AG09319 (cell line): ENCODE measurements at regions not wholly inside any gene's neighbourhood (a gene's known extent, or its start where the extent isn't known, plus 50 kb on each side); places are given as distances from the start of the nearest gene placed in this dataset.

Experiments used
- DNase-seq: peaks from one replicate; pipeline ENCODE4 v3.0.0-alpha.2; 2010; ENCODE audit warnings: low read depth; ENCODE audit errors: extremely low read depth
- CTCF ChIP-seq: IDR thresholded peaks from 2 replicates; pipeline ENCODE4 v1.5.1; 2011; ENCODE audit warnings: low read depth, mild to moderate bottlenecking, inconsistent platforms, low read length, moderate library complexity

DNA sequence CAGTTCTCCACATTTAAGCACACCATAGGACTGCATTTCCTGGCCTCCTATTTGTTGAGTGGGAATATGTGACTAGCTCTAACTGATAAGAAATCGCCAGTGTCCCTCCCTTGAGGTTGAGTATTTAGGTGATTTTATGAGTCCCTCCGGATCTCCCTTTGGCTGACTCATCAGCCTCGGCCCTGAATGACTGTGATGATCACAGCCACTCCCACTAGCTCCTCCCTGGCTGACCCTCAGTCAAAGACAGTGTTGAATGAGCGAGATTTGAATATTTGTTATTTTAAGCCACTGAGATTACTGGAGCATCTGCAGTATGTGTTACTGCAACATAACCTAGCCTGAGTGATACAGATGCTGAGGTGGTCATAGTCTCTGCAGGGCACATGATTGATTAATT, 515.3 kb downstream of the EPHB1 start:
- TF ChIP-seq CTCF = no peak
- DNase-seq = no peak

DNA sequence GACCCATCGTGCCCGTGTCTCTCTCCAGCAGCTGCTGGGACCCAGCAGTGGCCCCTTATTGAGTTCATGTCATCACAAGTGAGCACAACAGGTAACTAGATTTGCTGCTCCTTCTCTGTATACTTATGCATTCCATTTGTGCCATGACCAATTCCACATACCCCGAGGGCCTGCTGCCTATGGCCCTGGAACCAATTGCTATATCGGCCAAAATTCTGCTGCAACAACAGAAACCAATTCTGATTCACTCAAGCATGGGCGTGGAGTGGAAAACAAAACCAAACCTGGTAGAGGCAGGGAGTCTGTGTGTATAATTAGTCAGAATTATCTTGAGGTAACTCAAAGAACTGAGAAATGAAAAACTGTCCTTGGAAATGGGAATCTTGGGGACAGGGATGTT, 516.6 kb downstream of the EPHB1 start:
- DNase-seq = no peak
- TF ChIP-seq CTCF = no peak

DNA sequence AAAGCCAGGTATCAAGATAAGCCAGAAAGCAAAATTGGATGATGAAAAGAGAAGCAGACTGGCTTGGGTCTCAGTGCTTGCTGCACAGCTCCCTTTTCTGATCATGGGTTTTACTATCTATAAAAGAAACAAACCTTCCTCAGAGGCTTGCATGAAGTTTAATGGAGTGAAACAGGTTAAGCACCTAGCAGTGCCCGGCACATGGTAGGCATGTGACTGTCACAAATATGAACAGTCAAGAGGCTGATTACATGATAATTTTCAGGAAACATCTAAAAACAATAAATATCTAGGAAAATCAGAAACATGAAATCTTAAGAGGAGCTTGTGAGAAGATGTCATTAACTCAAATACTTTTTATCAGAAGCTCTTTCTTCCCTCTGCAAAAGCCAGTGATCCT, 519.2 kb downstream of the EPHB1 start:
- DNase-seq = no peak
- TF ChIP-seq CTCF = no peak

DNA sequence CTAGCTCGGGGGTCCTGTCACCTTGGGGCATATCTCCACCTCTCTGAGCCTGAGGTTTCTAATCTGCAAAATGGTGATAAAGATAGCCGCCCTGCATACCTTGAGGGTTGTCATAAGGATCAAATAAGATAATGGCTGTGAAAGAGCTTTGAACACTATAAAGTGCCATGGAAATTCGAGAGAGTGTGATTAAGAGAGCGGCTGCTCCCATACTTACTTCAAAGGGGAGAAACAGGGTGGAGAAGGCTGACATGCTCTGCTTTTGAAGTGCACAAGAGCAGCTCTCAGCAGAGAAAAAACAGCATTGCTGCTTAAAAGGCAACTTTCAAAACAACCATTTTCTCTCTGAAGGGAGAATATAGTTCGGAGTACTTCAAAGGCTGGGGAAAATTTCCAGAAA, 529.2 kb downstream of the EPHB1 start:
- TF ChIP-seq CTCF = no peak
- no peak for DNase-seq

DNA sequence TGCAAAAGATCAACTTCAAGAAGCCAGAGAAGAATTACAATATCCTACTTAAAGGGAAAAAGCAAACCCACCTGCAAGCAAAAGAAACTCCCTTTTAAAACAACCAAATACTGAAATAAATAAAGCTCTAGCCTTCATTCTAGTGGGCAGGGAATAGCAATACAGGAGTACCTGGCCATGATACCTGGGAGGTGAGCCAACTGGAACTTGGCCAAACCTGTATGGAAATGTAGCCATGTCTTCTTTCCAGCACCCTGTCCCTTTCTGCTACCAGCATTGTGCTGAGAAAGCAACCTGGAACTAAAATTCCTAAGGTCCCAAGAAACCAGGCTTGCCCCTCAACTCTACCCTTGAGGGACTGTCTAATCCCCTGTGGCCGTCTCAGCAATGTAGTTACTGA, 530.0 kb downstream of the EPHB1 start:
- TF ChIP-seq CTCF = no peak
- no peak for DNase-seq

DNA sequence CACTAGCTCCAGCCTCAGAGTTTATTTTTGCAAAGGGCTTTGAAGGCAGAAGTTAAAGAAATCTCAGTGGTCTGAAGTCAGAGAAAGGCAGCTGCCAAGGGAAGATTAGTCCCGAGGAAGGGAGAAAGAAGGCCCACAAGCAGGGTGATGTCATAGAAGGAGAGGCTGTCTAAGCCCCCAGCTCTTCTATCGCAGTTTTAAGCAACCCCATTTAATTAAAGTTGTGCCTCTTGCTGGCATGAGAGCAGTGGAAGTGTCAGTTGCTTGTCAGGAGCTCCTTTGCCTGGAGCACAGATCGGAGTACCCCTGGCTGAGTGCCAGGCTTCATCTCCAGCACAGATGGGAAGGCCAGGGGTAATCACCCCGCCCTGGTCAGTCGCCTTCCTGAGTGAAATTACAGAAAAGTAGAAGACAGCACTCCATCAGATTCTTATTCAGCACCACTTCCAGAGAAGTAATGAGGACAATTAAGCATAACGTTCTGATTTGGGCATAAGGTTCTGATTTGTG, 530.7 kb downstream of the EPHB1 start:
- no peak for TF ChIP-seq CTCF

DNA sequence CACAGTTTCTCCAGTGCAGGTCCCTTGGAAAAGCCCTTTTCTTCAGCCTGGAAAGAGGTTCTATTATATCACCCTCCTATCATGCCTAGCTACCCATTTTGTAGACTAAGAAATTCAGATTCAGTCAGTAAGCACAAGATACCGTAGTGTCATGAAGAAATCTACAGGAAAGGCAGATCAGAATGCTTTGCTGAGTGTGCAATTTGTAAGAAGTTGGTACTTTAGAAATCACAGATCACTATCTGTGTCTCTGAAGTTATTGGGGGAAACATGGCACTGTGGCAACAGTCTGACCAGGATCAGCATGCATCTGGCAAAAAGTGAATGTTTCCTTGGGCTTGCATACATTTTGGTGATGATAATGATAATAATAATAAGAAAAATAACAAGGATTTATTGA, 531.8 kb downstream of the EPHB1 start:
- DNase-seq = no peak
- TF ChIP-seq CTCF = no peak

More for the DNA sequence above, 530.7 kb downstream of the EPHB1 start:
- no peak for DNase-seq
